Cardiac muscle cell (in vitro differentiated cells and primary cell): ENCODE measurements at regions not wholly inside any gene's neighbourhood (a gene's known extent, or its start where the extent isn't known, plus 50 kb on each side); places are given as distances from the start of the nearest gene placed in this dataset.
A peak's percentile ranks its signal among the peaks of the same experiment; 100 is the strongest.
"Not testable (repeated sequence)": the region's sequence is repeated elsewhere in the genome, so short reads cannot be mapped to it uniquely, and the experiment has no call there.

ENCODE experiments used
- DNase-seq, 2 donors: peaks; one replicate each; pipeline versions ENCODE4 v3.0.0 to v3.0.0-alpha.2; 2010 to 2017; ENCODE audit warnings: low read depth in 1 of 2, low spot score in 1 of 2
- H3K27ac ChIP-seq: fragments of 200-600 bp; sonication (generic); 2 replicates; pipeline ENCODE4 v1.5.1; 2016
- H3K27me3 ChIP-seq: fragments of 200-600 bp; sonication (generic); 2 replicates; pipeline ENCODE4 v1.6.0; 2016; ENCODE audit warnings: control low read depth
- H3K36me3 ChIP-seq: fragments of 200-600 bp; sonication (generic); 2 replicates; pipeline ENCODE4 v1.5.1; 2016; ENCODE audit warnings: control low read depth
- H3K4me1 ChIP-seq: fragments of 200-600 bp; sonication (generic); 2 replicates; pipeline ENCODE4 v1.8.1; 2017; ENCODE audit warnings: low read depth, mild to moderate bottlenecking, mixed run types
- H3K4me3 ChIP-seq: fragments of 200-600 bp; sonication (generic); 2 replicates; pipeline ENCODE4 v1.5.1; 2016; ENCODE audit warnings: mild to moderate bottlenecking
- H3K9me3 ChIP-seq: fragments of 200-600 bp; sonication (generic); 2 replicates; pipeline ENCODE4 v1.5.1; 2017; ENCODE audit warnings: low read depth, mild to moderate bottlenecking, control low read depth
- TF ChIP-seq, protein P1 (sequence below): IDR thresholded peaks from 2 replicates; pipeline ENCODE4 v1.5.1; 2012; ENCODE audit warnings: low read depth, mild to moderate bottlenecking, low read length

DNA sequence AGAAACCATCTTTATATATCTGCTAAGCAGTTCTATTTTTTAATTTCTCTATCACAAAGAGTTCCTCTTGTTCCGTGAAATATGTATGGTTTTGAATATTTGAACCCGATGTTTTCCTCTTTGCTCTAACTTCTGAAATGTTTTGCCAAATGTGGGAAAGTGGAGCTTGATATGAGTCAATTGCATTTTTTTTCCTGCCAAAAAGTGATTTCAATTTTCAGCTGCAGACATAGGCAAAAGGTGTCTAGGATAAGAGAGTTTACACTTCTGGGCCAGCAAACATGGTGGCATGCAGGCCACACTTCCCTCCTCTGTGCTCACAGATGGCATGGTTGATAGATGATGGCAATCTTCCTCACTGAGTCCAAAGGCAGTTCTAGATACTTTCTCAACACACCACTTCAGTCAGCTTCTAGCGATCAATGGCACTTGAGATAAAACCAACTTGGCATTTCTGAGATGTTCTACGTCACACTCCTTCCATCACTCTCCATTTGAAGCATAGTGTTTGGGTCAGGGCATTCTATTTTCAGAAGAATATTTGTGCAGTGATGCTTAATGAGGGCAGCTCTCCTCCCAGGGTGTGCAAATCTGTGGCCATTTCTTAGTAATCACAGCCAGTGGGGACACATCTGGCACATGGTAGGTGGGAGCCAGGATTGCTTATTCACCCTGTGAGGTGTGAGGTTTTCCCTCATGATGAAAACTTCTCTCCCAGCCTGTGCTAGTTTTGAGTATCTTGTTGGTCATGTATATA is 54.4 kb upstream of the SCAF4 start:
- Histone ChIP-seq H3K27ac (no peak overlapping the region), H3K4me1 (no peaks in the 10 kb centered on the region), H3K27me3 (no peaks in the 10 kb centered on the region), H3K36me3 (no peaks in the 10 kb centered on the region), H3K9me3 (no peaks in the 10 kb centered on the region), H3K4me3 (no peak overlapping the region)
- DNase-seq, result no peak
- TF ChIP-seq, protein P1, sequence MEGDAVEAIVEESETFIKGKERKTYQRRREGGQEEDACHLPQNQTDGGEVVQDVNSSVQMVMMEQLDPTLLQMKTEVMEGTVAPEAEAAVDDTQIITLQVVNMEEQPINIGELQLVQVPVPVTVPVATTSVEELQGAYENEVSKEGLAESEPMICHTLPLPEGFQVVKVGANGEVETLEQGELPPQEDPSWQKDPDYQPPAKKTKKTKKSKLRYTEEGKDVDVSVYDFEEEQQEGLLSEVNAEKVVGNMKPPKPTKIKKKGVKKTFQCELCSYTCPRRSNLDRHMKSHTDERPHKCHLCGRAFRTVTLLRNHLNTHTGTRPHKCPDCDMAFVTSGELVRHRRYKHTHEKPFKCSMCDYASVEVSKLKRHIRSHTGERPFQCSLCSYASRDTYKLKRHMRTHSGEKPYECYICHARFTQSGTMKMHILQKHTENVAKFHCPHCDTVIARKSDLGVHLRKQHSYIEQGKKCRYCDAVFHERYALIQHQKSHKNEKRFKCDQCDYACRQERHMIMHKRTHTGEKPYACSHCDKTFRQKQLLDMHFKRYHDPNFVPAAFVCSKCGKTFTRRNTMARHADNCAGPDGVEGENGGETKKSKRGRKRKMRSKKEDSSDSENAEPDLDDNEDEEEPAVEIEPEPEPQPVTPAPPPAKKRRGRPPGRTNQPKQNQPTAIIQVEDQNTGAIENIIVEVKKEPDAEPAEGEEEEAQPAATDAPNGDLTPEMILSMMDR, result no peak

DNA sequence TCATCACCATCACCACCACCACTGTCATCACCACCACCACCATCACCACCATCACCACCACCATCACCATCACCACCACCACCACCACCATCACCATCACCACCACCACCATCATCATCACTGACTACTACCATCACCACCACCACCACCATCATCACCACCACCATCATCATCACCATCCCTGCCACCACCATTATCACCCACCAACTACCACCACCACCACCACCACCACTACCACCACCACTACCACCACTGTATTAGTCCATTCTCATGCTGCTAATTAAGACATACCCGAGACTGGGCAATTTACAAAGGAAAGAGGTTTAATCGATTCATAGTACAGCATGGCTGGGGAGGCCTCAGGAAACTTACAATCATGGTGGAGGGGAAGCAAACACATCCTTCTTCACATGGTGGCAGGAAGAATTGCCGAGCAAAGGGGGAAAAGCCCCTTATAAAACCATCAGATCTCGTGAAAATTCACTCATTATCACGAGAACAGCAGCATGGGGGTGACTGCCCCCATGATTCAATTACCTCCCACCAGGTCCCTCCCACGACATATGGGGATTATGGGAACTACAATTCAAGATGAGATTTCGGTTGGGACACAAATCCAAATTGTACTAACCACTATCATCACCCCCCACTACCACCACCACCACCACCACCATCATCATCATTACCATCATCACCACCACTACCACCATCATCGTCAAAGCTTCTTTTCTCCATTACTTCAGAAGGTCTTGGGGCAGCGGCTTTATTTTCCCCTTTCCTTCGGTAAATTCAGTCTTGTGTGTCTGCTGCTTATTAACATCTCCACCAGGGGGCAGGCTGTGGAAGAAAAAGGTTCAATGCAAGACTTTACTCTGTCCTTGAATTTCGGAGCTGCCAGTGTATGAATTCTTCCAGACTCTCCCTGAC is 53.6 kb upstream of the SCAF4 start:
- not testable (repeated sequence) for H3K4me1 ChIP-seq, H3K27me3 ChIP-seq, H3K27ac ChIP-seq, H3K4me3 ChIP-seq, H3K9me3 ChIP-seq, H3K36me3 ChIP-seq
- peak; percentile 85 for DNase-seq
- TF ChIP-seq, protein P1, result peak; percentile 82

DNA sequence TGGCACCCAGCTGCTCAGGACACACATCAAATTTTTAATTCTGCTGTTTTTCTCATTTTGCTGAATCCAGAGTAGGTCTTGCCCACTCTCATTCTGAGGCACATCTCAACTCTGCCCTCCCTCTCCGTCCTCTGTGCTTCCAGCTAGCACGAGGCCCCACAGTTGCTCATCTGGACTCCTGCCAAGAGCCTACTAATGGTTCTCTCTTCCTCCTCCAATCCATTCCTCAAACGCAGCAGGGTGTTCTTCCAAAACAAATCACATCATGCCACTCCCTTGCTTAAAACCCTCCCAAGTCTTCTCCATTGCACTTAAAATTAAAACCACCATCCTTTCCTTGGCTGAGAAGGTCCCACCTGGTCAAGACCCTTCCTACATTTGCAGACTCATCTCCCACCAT is 49.8 kb upstream of the SCAF4 start:
- TF ChIP-seq, protein P1, result no peak
- Histone ChIP-seq H3K4me3 (no peak overlapping the region), H3K36me3 (no peaks in the 10 kb centered on the region), H3K4me1 (no peaks in the 10 kb centered on the region), H3K27ac (no peak overlapping the region), H3K27me3 (no peaks in the 10 kb centered on the region), H3K9me3 (no peaks in the 10 kb centered on the region)
- peak in 1 of 2 donors; percentile 47 for DNase-seq
